Neural cell (in vitro differentiated cells): ENCODE measurements at regions not wholly inside any gene's neighbourhood (a gene's known extent, or its start where the extent isn't known, plus 50 kb on each side); places are given as distances from the start of the nearest gene placed in this dataset.

ENCODE experiments used
- H2AFZ ChIP-seq: fragments of 200-600, 300-800 bp; sonication (generic), shearing (Covaris generic); 2 replicates; pipeline ENCODE4 v1.6.0; 2014; ENCODE audit warnings: low read depth, mild to moderate bottlenecking, antibody characterized with exemption, low read length, moderate library complexity
- H3F3A ChIP-seq: fragments of 200-600 bp; shearing (Covaris generic); 2 replicates; pipeline ENCODE4 v1.6.1; 2016; ENCODE audit warnings: mild to moderate bottlenecking, moderate library complexity, mixed read lengths, antibody characterized with exemption, low read length; ENCODE audit not compliant: insufficient read depth, poor library complexity, severe bottlenecking
- H3K27ac ChIP-seq: fragments of 200-600, 300-800 bp; sonication (generic), shearing (Covaris generic); 2 replicates; pipeline ENCODE4 v1.5.1; 2014; ENCODE audit warnings: mild to moderate bottlenecking, low read length, moderate library complexity
- H3K27me3 ChIP-seq: fragments of 300-800, 200-600 bp; sonication (generic), shearing (Covaris generic); 2 replicates; pipeline ENCODE4 v1.6.0; 2014; ENCODE audit warnings: mild to moderate bottlenecking, low read depth, low read length, moderate library complexity; ENCODE audit not compliant: insufficient read depth
- H3K36me3 ChIP-seq: fragments of 300-800, 200-600 bp; sonication (generic), shearing (Covaris generic); 2 replicates; pipeline ENCODE4 v1.5.1; 2014; ENCODE audit warnings: mild to moderate bottlenecking, antibody characterized with exemption, low read length, moderate library complexity; ENCODE audit not compliant: insufficient read depth
- H3K4me2 ChIP-seq: fragments of 300-800, 200-600 bp; sonication (generic), shearing (Covaris generic); 2 replicates; pipeline ENCODE4 v1.6.0; 2014; ENCODE audit warnings: mild to moderate bottlenecking, low read length
- H3K4me3 ChIP-seq: fragments of 300-800, 200-600 bp; sonication (generic), shearing (Covaris generic); 2 replicates; pipeline ENCODE4 v1.5.1; 2014; ENCODE audit warnings: mild to moderate bottlenecking, low read length, moderate library complexity
- H3K79me2 ChIP-seq: fragments of 200-600 bp; shearing (Covaris generic); replicated peaks from 2 replicates; pipeline ENCODE4 v1.6.0; 2014; ENCODE audit warnings: mild to moderate bottlenecking, low read length, moderate library complexity; ENCODE audit not compliant: insufficient read depth
- H3K9ac ChIP-seq: fragments of 300-800, 200-600 bp; sonication (generic), shearing (Covaris generic); 2 replicates; pipeline ENCODE4 v1.6.1; 2016; ENCODE audit warnings: mild to moderate bottlenecking, low read length, mixed read lengths
- H3K9me2 ChIP-seq: fragments of 200-600 bp; shearing (Covaris generic); 2 replicates; pipeline ENCODE4 v1.6.1; 2016; ENCODE audit warnings: mild to moderate bottlenecking, low read length, mixed read lengths; ENCODE audit not compliant: insufficient read depth
- H3K9me3 ChIP-seq: fragments of 200-600, 300-800 bp; sonication (generic), shearing (Covaris generic); 2 replicates; pipeline ENCODE4 v1.6.1; 2016; ENCODE audit warnings: mild to moderate bottlenecking, mixed run types, low read length, moderate library complexity, mixed read lengths
- H4K20me1 ChIP-seq: fragments of 200-600 bp; shearing (Covaris generic); 2 replicates; pipeline ENCODE4 v1.6.1; 2016; ENCODE audit warnings: mild to moderate bottlenecking, mixed run types; ENCODE audit not compliant: insufficient read depth
- EP300 ChIP-seq: fragments of 450-650 bp; conservative IDR thresholded peaks from 2 replicates; pipeline ENCODE4 v1.6.1; 2014; ENCODE audit warnings: antibody characterized with exemption, mild to moderate bottlenecking, moderate library complexity; ENCODE audit not compliant: poor library complexity, severe bottlenecking
- EZH2 ChIP-seq: fragments of 200-600, 300-800 bp; shearing (Covaris generic), sonication (generic); IDR thresholded peaks from 2 replicates; pipeline ENCODE4 v1.6.1; 2014; ENCODE audit warnings: antibody characterized with exemption, low read length, borderline replicate concordance, mild to moderate bottlenecking; ENCODE audit not compliant: insufficient read depth, poor library complexity, severe bottlenecking
- MXI1 ChIP-seq: fragments of 450-650 bp; conservative IDR thresholded peaks from 2 replicates; pipeline ENCODE4 v1.6.1; 2014; ENCODE audit warnings: antibody characterized with exemption, mild to moderate bottlenecking; ENCODE audit not compliant: poor library complexity, severe bottlenecking
- POLR2AphosphoS5 ChIP-seq: IDR thresholded peaks from 2 replicates; pipeline ENCODE4 v1.6.1; 2012
- RAD21 ChIP-seq: fragments of 450-650 bp; conservative IDR thresholded peaks from 2 replicates; pipeline ENCODE4 v1.6.1; 2014; ENCODE audit warnings: antibody characterized with exemption, mild to moderate bottlenecking, moderate library complexity
- SMC3 ChIP-seq: fragments of 450-650 bp; conservative IDR thresholded peaks from 2 replicates; pipeline ENCODE4 v1.6.1; 2014; ENCODE audit warnings: antibody characterized with exemption, mild to moderate bottlenecking, moderate library complexity; ENCODE audit not compliant: poor library complexity
- TAF1 ChIP-seq: IDR thresholded peaks from 2 replicates; pipeline ENCODE4 v1.6.1; 2012; ENCODE audit warnings: low read depth
- TF ChIP-seq, protein P1 (sequence below): fragments of 450-650 bp; IDR thresholded peaks from 2 replicates; pipeline ENCODE4 v1.5.1; 2014; ENCODE audit warnings: antibody characterized with exemption, mild to moderate bottlenecking, moderate library complexity; ENCODE audit not compliant: poor library complexity, severe bottlenecking
- TF ChIP-seq, protein P2 (sequence below): IDR thresholded peaks from 2 replicates; pipeline ENCODE4 v1.6.1; 2012; ENCODE audit warnings: borderline replicate concordance

DNA sequence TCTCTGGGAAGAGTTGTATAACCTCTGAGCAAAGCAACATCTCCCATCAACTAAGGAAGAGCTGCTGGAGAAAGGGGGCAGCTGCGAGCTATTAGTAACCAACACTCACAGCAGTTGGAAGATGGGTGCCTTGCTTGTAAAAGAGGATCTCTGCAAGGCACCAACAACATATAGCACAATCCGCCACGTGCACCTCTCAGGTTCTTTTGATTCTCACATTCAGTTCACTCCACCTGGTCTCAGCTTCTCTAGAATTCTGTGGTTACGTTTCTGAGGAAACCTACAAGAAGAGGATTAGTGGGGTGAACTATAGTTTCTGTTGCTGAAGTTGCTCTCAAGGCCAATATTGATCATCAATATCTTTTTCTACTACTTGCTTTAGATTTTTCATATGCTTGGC lies 117.1 kb downstream of the RPS24 start:
- Histone ChIP-seq H3K9me3 (no peaks in the 10 kb centered on the region), H3K27ac (no peak overlapping the region), H2AFZ (no peak overlapping the region), H3F3A (no peaks in the 10 kb centered on the region), H3K36me3 (no peaks in the 10 kb centered on the region), H3K4me2 (no peak overlapping the region), H3K79me2 (no peaks in the 10 kb centered on the region), H3K9ac (no peak overlapping the region), H3K27me3 (no peaks in the 10 kb centered on the region), H3K9me2 (no peaks in the 10 kb centered on the region), H4K20me1 (no peaks in the 10 kb centered on the region), H3K4me3 (no peak overlapping the region)
- no peak for TF ChIP-seq EZH2
- TF ChIP-seq, protein P1, sequence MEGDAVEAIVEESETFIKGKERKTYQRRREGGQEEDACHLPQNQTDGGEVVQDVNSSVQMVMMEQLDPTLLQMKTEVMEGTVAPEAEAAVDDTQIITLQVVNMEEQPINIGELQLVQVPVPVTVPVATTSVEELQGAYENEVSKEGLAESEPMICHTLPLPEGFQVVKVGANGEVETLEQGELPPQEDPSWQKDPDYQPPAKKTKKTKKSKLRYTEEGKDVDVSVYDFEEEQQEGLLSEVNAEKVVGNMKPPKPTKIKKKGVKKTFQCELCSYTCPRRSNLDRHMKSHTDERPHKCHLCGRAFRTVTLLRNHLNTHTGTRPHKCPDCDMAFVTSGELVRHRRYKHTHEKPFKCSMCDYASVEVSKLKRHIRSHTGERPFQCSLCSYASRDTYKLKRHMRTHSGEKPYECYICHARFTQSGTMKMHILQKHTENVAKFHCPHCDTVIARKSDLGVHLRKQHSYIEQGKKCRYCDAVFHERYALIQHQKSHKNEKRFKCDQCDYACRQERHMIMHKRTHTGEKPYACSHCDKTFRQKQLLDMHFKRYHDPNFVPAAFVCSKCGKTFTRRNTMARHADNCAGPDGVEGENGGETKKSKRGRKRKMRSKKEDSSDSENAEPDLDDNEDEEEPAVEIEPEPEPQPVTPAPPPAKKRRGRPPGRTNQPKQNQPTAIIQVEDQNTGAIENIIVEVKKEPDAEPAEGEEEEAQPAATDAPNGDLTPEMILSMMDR, result no peak
- TF ChIP-seq SMC3, result no peak
- TF ChIP-seq RAD21, result no peak
- no peak for TF ChIP-seq EP300
- no peak for TF ChIP-seq MXI1

DNA sequence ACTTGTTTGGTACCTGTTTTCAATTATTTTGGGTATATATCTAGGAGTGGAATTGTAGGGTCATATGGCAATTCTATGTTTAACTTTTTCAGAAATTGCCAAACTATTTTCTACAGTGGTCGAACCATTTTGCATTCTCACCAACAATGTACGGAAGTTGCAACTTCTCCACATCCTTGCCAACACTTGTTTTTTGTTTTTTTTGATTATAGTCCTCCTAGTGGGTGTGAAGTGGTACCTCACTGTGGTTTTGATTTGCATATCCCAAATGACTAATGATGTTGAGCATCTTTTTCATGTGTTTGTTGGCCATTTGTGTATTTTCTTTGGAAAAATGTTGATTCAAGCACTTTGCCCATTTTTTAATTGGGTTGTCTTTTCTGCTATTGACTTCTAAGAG lies 122.1 kb downstream of the RPS24 start:
- H3K9ac ChIP-seq, result no peak overlapping the region
- H4K20me1 ChIP-seq, result no peaks in the 10 kb centered on the region
- H3K36me3 ChIP-seq, result no peaks in the 10 kb centered on the region
- H3K79me2 ChIP-seq, result no peaks in the 10 kb centered on the region
- TF ChIP-seq POLR2AphosphoS5 (no peak), TAF1 (no peak), EZH2 (no peak), SMC3 (no peak), MXI1 (no peak), RAD21 (no peak), EP300 (no peak)
- TF ChIP-seq, protein P1, result no peak
- TF ChIP-seq, protein P2, sequence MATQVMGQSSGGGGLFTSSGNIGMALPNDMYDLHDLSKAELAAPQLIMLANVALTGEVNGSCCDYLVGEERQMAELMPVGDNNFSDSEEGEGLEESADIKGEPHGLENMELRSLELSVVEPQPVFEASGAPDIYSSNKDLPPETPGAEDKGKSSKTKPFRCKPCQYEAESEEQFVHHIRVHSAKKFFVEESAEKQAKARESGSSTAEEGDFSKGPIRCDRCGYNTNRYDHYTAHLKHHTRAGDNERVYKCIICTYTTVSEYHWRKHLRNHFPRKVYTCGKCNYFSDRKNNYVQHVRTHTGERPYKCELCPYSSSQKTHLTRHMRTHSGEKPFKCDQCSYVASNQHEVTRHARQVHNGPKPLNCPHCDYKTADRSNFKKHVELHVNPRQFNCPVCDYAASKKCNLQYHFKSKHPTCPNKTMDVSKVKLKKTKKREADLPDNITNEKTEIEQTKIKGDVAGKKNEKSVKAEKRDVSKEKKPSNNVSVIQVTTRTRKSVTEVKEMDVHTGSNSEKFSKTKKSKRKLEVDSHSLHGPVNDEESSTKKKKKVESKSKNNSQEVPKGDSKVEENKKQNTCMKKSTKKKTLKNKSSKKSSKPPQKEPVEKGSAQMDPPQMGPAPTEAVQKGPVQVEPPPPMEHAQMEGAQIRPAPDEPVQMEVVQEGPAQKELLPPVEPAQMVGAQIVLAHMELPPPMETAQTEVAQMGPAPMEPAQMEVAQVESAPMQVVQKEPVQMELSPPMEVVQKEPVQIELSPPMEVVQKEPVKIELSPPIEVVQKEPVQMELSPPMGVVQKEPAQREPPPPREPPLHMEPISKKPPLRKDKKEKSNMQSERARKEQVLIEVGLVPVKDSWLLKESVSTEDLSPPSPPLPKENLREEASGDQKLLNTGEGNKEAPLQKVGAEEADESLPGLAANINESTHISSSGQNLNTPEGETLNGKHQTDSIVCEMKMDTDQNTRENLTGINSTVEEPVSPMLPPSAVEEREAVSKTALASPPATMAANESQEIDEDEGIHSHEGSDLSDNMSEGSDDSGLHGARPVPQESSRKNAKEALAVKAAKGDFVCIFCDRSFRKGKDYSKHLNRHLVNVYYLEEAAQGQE, result no peak
- no peaks in the 10 kb centered on the region for H3K9me3 ChIP-seq
- no peak overlapping the region for H3K4me2 ChIP-seq
- H3K4me3 ChIP-seq, result no peak overlapping the region
- no peaks in the 10 kb centered on the region for H3K27me3 ChIP-seq
- H3F3A ChIP-seq, result no peaks in the 10 kb centered on the region
- H3K27ac ChIP-seq, result no peak overlapping the region
- no peak overlapping the region for H2AFZ ChIP-seq
- no peaks in the 10 kb centered on the region for H3K9me2 ChIP-seq
